Activated B cell treated with CpG ODN at 0.5 μM for 24 hours (primary cell): ENCODE measurements at regions not wholly inside any gene's neighbourhood (a gene's known extent, or its start where the extent isn't known, plus 50 kb on each side); places are given as distances from the start of the nearest gene placed in this dataset.

Source experiments
- ATAC-seq: fragments of 200-7000 bp; cut with Tn5 transposase; one replicate; pipeline ENCODE4 v1.10.0; 2021; ENCODE audit warnings: low read depth, mild to moderate bottlenecking, moderate library complexity
- CTCF ChIA-PET: fragments of 350-600 bp; sonication (Branson Sonifier 250); formaldehyde crosslinking; loops from one replicate; lab custom pipeline; 2021; ENCODE audit warnings: antibody characterized with exemption; lab: Charles Lee
- POLR2A ChIA-PET: fragments of 350-600 bp; sonication (Branson Sonifier 250); formaldehyde crosslinking; loops from one replicate; lab custom pipeline; 2021; ENCODE audit warnings: antibody characterized with exemption; lab: Charles Lee
- DNase-seq: peaks from one replicate; pipeline ENCODE4 v3.0.0; 2022
- H3K27ac Mint-ChIP-seq: one replicate; pipeline ENCODE4 v1.8.0; 2020; ENCODE audit warnings: mixed read lengths
- H3K27me3 Mint-ChIP-seq: one replicate; pipeline ENCODE4 v1.8.0; 2021; ENCODE audit warnings: mixed read lengths
- H3K36me3 Mint-ChIP-seq: one replicate; pipeline ENCODE4 v1.8.0; 2021; ENCODE audit warnings: low read depth, mixed read lengths
- H3K4me1 Mint-ChIP-seq: one replicate; pipeline ENCODE4 v1.8.0; 2021; ENCODE audit warnings: mixed read lengths
- H3K4me3 Mint-ChIP-seq: one replicate; pipeline ENCODE4 v1.8.0; 2020; ENCODE audit warnings: mild to moderate bottlenecking, mixed read lengths
- H3K9me3 Mint-ChIP-seq: one replicate; pipeline ENCODE4 v1.8.0; 2020; ENCODE audit warnings: mixed read lengths
- CTCF ChIP-seq: fragments of 200-600 bp; IDR thresholded peaks from one replicate; pipeline ENCODE4 v1.8.0; 2022; ENCODE audit warnings: antibody characterized with exemption, mild to moderate bottlenecking
- intact Hi-C: fragments of 100-400 bp; cut with micrococcal nuclease; formaldehyde crosslinking; loops from one replicate; pipeline ENCODE4 v1.15.1; 2024

GRCh38 chr15:95944661-95945255 is 385.7 kb upstream of the NR2F2 start:
- Mint-ChIP-seq H3K9me3 (no peaks in the 10 kb centered on the region), H3K4me3 (no peak overlapping the region), H3K27me3 (no peaks in the 10 kb centered on the region), H3K4me1 (no peaks in the 10 kb centered on the region), H3K36me3 (no peaks in the 10 kb centered on the region), H3K27ac (no peak overlapping the region)
- TF ChIP-seq CTCF: no peak
- ChIA-PET POLR2A (no interaction called here), CTCF (no interaction called here)
- no peak for ATAC-seq
- DNase-seq: no peak
- intact Hi-C loops: no loop called here

GRCh38 chr15:95946241-95946640 is 384.3 kb upstream of the NR2F2 start:
- intact Hi-C loops: no loop called here
- Mint-ChIP-seq H3K36me3 (no peaks in the 10 kb centered on the region), H3K27me3 (no peaks in the 10 kb centered on the region), H3K9me3 (no peaks in the 10 kb centered on the region), H3K4me3 (no peak overlapping the region), H3K27ac (no peak overlapping the region), H3K4me1 (no peaks in the 10 kb centered on the region)
- DNase-seq (no peak), ATAC-seq (no peak)
- ChIA-PET CTCF (no interaction called here), POLR2A (no interaction called here)
- no peak for TF ChIP-seq CTCF

GRCh38 chr15:95946926-95947325 is 383.6 kb upstream of the NR2F2 start:
- Mint-ChIP-seq H3K36me3 (no peaks in the 10 kb centered on the region), H3K4me3 (no peak overlapping the region), H3K9me3 (no peaks in the 10 kb centered on the region), H3K27ac (no peak overlapping the region), H3K27me3 (no peaks in the 10 kb centered on the region), H3K4me1 (no peaks in the 10 kb centered on the region)
- intact Hi-C loops: no loop called here
- DNase-seq (no peak), ATAC-seq (no peak)
- TF ChIP-seq CTCF: no peak
- POLR2A ChIA-PET: no interaction called here
- CTCF ChIA-PET: no interaction called here

- no peaks in the 10 kb centered on the region for H3K36me3 Mint-ChIP-seq
- POLR2A ChIA-PET: no interaction called here
- TF ChIP-seq CTCF: no peak
- ATAC-seq (no peak), DNase-seq (no peak)
- H3K4me3 Mint-ChIP-seq: no peak overlapping the region
- intact Hi-C loops: no loop called here
- CTCF ChIA-PET: no interaction called here
- no peak overlapping the region for H3K27ac Mint-ChIP-seq
- no peaks in the 10 kb centered on the region for H3K4me1 Mint-ChIP-seq
- H3K27me3 Mint-ChIP-seq: no peaks in the 10 kb centered on the region
- peaks cover 3% of the 10 kb centered on the region for H3K9me3 Mint-ChIP-seq
Observed at GRCh38 chr15:95948411-95948810, 382.1 kb upstream of the NR2F2 start.

- no peaks in the 10 kb centered on the region for H3K27me3 Mint-ChIP-seq
Observed at GRCh38 chr15:95953032-95953431, 377.5 kb upstream of the NR2F2 start.

More at GRCh38 chr15:95953032-95953431, 377.5 kb upstream of the NR2F2 start:
- ATAC-seq (no peak), DNase-seq (no peak)
- intact Hi-C loops: no loop called here
- Mint-ChIP-seq H3K4me1 (no peaks in the 10 kb centered on the region), H3K36me3 (no peaks in the 10 kb centered on the region), H3K27ac (no peak overlapping the region), H3K4me3 (no peak overlapping the region), H3K9me3 (peaks cover 7% of the 10 kb centered on the region)
- no peak for TF ChIP-seq CTCF
- CTCF ChIA-PET: no interaction called here
- POLR2A ChIA-PET: no interaction called here
